22Rv1 (cell line): ENCODE measurements at regions not wholly inside any gene's neighbourhood (a gene's known extent, or its start where the extent isn't known, plus 50 kb on each side); places are given as distances from the start of the nearest gene placed in this dataset.
A peak's percentile ranks its signal among the peaks of the same experiment; 100 is the strongest.

Experiments
- H3K27ac ChIP-seq: fragments of 450-650 bp; 2 replicates; pipeline ENCODE4 v1.5.1; 2017
- ZFX ChIP-seq: fragments of 450-650 bp; IDR thresholded peaks from 2 replicates; pipeline ENCODE4 v1.6.1; 2017; ENCODE audit warnings: antibody characterized with exemption, borderline replicate concordance
- TF ChIP-seq, protein P1 (sequence below): fragments of 450-650 bp; IDR thresholded peaks from 2 replicates; pipeline ENCODE4 v1.5.1; 2017; ENCODE audit warnings: mild to moderate bottlenecking

DNA sequence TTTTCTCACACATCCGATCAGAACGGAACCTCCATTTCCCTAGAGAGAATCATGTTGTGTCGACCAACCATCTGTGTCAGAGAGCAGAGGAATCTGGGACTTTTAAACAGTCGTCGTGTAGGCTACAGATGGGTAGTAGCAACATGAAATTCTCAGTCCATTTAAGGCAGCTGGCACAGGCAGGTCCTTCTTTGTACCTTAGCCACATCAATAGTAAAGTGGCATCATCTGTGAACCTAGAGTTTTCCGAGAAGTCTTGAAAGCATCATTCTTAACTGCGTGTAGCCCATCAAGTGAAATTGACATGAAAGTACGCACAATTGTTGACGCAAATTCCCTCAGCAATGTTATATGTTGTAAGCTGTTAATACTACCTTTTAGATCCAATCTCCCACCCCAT, 114.5 kb upstream of the GRM7 start:
- TF ChIP-seq, protein P1, sequence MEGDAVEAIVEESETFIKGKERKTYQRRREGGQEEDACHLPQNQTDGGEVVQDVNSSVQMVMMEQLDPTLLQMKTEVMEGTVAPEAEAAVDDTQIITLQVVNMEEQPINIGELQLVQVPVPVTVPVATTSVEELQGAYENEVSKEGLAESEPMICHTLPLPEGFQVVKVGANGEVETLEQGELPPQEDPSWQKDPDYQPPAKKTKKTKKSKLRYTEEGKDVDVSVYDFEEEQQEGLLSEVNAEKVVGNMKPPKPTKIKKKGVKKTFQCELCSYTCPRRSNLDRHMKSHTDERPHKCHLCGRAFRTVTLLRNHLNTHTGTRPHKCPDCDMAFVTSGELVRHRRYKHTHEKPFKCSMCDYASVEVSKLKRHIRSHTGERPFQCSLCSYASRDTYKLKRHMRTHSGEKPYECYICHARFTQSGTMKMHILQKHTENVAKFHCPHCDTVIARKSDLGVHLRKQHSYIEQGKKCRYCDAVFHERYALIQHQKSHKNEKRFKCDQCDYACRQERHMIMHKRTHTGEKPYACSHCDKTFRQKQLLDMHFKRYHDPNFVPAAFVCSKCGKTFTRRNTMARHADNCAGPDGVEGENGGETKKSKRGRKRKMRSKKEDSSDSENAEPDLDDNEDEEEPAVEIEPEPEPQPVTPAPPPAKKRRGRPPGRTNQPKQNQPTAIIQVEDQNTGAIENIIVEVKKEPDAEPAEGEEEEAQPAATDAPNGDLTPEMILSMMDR = no peak
- TF ChIP-seq ZFX = no peak

DNA sequence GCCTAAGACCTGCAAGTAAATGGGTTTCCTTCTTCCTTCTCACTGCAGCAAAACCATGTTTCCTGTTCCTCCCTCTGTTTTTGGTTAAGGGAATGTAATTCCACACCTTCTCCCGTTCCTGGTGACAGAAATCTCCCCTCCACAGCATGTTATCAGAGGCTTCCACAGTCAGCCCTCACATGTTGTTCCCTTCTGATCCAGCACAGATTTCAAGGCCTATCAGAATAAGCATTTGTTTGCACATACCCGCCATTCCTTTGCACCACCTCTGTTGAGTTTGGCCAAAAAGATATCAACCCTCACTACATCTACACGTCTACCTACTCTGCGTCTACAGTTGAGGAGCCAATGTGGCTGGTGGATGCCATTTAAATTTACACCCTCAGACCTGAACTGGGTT, 113.9 kb upstream of the GRM7 start:
- no peak for TF ChIP-seq ZFX
- TF ChIP-seq, protein P1 = no peak
- no peak overlapping the region for H3K27ac ChIP-seq

More for the DNA sequence above, 114.5 kb upstream of the GRM7 start:
- H3K27ac ChIP-seq = no peak overlapping the region

DNA sequence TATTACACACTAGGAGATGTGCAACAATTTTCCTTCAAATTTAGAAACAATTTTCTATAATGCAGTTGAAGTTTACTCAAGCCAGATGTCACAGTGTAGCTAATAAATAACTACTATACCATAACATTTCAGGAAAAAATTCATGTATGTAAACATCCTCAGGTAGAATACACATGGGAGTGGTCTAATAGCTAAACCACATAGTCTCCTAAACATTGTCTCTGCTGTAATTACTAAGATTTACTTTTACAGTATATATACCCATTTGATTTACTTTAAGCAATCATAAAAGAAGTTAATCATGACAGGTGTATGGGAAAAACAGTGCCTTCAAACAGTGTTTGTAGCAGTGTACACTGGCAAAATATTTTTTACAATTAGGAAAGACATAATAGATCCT, 110.1 kb upstream of the GRM7 start:
- TF ChIP-seq ZFX = no peak
- TF ChIP-seq, protein P1 = no peak

DNA sequence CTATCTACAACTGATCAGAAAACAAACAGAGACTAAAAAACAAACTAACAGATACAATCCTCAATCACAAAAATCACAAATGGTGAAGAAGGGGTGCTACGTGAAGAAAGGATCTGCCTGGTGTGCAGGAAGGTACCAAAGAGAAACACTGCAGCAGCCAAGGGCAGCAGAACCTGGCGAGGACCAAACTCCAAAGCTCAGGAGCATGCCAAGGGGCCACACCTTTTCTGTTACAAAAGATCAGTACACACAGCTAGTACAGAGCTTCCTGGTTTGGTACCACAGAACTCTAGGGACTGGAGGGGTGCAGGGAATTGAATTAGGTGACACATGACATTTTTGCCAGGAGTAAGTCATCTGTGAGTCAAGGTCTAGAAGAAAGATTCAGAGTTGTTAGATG, 107.4 kb upstream of the GRM7 start:
- TF ChIP-seq, protein P1 = no peak
- TF ChIP-seq ZFX = no peak
- no peak overlapping the region for H3K27ac ChIP-seq

More for the DNA sequence above, 110.1 kb upstream of the GRM7 start:
- H3K27ac ChIP-seq = 0 out of 2 replicates have a peak overlapping the region, but pooled peaks have one; percentile 13

DNA sequence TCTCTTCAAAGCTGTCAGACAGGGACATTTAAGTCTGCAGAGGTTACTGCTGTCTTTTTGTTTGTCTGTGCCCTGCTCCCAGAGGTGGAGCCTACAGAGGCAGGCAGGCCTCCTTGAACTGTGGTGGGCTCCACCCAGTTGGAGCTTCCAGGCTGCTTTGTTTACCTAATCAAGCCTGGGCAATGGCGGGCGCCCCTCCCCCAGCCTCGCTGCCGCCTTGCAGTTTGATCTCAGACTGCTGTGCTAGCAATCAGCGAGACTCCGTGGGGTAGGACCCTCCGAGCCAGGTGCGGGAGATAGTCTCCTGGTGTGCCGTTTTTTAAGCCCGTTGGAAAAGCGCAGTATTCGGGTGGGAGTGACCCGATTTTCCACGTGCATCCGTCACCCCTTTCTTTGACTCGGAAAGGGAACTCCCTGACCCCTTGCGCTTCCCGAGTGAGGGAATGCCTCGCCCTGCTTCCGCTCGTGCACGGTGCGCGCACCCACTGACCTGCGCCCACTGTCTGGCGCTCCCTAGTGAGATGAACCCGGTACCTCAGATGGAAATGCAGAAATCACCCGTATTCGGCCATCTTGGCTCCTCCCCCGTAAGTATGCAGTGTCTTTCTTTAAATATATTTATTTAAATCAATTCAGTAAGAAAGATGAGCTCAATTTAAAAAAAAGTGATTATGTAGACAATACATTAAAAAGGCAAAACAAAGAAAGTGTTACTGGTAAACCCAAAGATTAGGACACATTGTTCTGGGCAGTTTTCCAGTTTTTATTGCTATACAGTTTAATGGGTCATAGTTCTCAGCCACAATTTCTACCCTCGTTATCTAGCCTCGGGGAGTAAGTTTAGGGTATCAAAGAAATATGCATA, 91.2 kb upstream of the GRM7 start:
- TF ChIP-seq, protein P1 = peak; percentile 68

DNA sequence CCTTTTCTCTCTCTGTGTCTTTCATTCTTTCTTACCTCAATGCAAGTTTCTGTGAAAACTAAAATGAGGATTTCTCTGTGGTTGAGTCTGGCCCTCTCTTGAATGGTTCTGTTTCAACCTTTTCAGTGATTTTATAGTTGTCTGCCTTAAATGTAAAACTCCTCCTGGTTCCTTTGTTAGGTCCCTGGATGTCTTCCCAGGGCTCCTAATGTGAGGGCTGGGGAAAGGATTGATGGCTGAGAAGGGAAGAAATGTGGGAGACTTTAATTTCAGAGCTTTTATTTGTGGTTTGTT, 90.6 kb upstream of the GRM7 start:
- TF ChIP-seq, protein P1 = no peak
- no peak for TF ChIP-seq ZFX
- H3K27ac ChIP-seq = peak overlapping the region; percentile 67

More for the DNA sequence above, 91.2 kb upstream of the GRM7 start:
- peak overlapping the region; percentile 67 for H3K27ac ChIP-seq

DNA sequence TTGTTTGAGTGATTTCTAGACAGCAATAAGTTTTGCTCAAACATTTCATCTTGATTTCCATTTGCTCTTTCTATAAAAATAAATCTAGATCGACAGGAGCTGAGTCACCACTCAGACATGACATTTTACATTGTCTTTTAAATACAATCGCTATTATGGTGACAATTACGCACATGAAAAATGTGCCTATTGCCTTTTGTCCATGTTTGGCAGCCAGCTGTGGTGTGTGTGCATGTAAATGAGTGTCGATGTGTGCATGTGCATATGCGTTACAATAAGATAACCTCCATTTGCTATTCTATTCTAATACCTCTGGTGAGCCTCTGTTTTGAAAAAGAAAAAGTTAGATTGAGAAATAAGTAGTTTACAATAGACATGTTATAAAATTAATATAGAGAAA, 89.7 kb upstream of the GRM7 start:
- no peak overlapping the region for H3K27ac ChIP-seq
- TF ChIP-seq ZFX = no peak
- TF ChIP-seq, protein P1 = no peak
